Suprapubic skin (tissue), 4 donors: ENCODE measurements at regions not wholly inside any gene's neighbourhood (a gene's known extent, or its start where the extent isn't known, plus 50 kb on each side); places are given as distances from the start of the nearest gene placed in this dataset.
A peak's percentile ranks its signal among the peaks of the same experiment; 100 is the strongest.
"Not testable (repeated sequence)": the region's sequence is repeated elsewhere in the genome, so short reads cannot be mapped to it uniquely, and the experiment has no call there.

Experiments used
- DNase-seq, 2 donors: peaks; one replicate each; pipeline ENCODE4 v3.0.0-alpha.2; 2019; ENCODE audit warnings: low spot score in 2 of 2
- H3K27ac ChIP-seq: fragments of 200-600 bp; sonication (generic); one replicate; pipeline ENCODE4 v1.5.1; 2019
- H3K27me3 ChIP-seq: fragments of 200-600 bp; sonication (generic); one replicate; pipeline ENCODE4 v1.5.1; 2019
- H3K36me3 ChIP-seq: fragments of 200-600 bp; sonication (generic); one replicate; pipeline ENCODE4 v1.5.1; 2019
- H3K4me1 ChIP-seq: fragments of 200-600 bp; sonication (generic); one replicate; pipeline ENCODE4 v1.5.1; 2019
- H3K4me3 ChIP-seq: fragments of 200-600 bp; sonication (generic); one replicate; pipeline ENCODE4 v1.5.1; 2019; ENCODE audit warnings: mild to moderate bottlenecking
- H3K9me3 ChIP-seq: fragments of 200-600 bp; sonication (generic); one replicate; pipeline ENCODE4 v1.5.1; 2019
- CTCF ChIP-seq, 2 donors: fragments of 200-600 bp in 1 of 2; fragments of 450-650 bp in 1 of 2; sonication (generic) in 1 of 2; IDR thresholded peaks; one replicate each; pipeline ENCODE4 v1.5.1; 2016 to 2019; ENCODE audit warnings: antibody characterized with exemption in 2 of 2, mild to moderate bottlenecking in 1 of 2, moderate library complexity in 1 of 2
- EP300 ChIP-seq: sonication (generic); formaldehyde crosslinking; IDR thresholded peaks from one replicate; pipeline ENCODE4 v1.6.1; 2017; ENCODE audit warnings: antibody characterized with exemption
- POLR2A ChIP-seq, 2 donors: fragments of 450-650 bp; IDR thresholded peaks; one replicate each; pipeline ENCODE4 v1.6.1; 2017; ENCODE audit warnings: antibody characterized with exemption in 2 of 2, mild to moderate bottlenecking in 2 of 2, moderate library complexity in 2 of 2
- POLR2AphosphoS5 ChIP-seq, 3 donors: sonication (generic); formaldehyde crosslinking; IDR thresholded peaks; one replicate each; pipeline ENCODE4 v1.6.1; 2017; ENCODE audit warnings: antibody characterized with exemption in 3 of 3
- WGBS: methylation state at CpG from one replicate; pipeline ENCODE4 v1.1.5; 2018; 5-methylcytosine and 5-hydroxymethylcytosine counted together

GRCh38 chr2:207230261-207231105 is 64.7 kb upstream of the KLF7 start:
- TF ChIP-seq POLR2AphosphoS5 (IDR thresholded peaks at IDR 0.05): no peak
- TF ChIP-seq EP300: no peak
- TF ChIP-seq CTCF (IDR thresholded peaks at IDR 0.05): peak; percentile 2 to 47
- TF ChIP-seq POLR2A (IDR thresholded peaks at IDR 0.05): no peak
- H3K4me1 ChIP-seq: peaks cover 17% of the 10 kb centered on the region
- H3K36me3 ChIP-seq: no peaks in the 10 kb centered on the region
- no peaks in the 10 kb centered on the region for H3K9me3 ChIP-seq
- H3K27ac ChIP-seq: no peak overlapping the region
- H3K4me3 ChIP-seq: no peak overlapping the region
- H3K27me3 ChIP-seq: no peaks in the 10 kb centered on the region
- WGBS: 74% methylated on average over 6 of the region's 6 CpGs
- DNase-seq: no peak

GRCh38 chr2:207231106-207231865 is 65.5 kb upstream of the KLF7 start:
- Histone ChIP-seq H3K27me3 (no peaks in the 10 kb centered on the region), H3K9me3 (no peaks in the 10 kb centered on the region), H3K4me1 (peaks cover 17% of the 10 kb centered on the region), H3K36me3 (no peaks in the 10 kb centered on the region), H3K27ac (no peak overlapping the region), H3K4me3 (no peak overlapping the region)
- TF ChIP-seq CTCF (IDR thresholded peaks at IDR 0.05): no peak
- DNase-seq: no peak
- 70% methylated on average over 5 of the region's 5 CpGs for WGBS

GRCh38 chr2:207231967-207232366 is 66.2 kb upstream of the KLF7 start:
- TF ChIP-seq POLR2A (IDR thresholded peaks at IDR 0.05): no peak
- no peak for TF ChIP-seq CTCF (IDR thresholded peaks at IDR 0.05)
- no peak for TF ChIP-seq EP300
- TF ChIP-seq POLR2AphosphoS5 (IDR thresholded peaks at IDR 0.05): no peak
- peaks cover 13% of the 10 kb centered on the region for H3K4me1 ChIP-seq
- no peak overlapping the region for H3K27ac ChIP-seq
- no peaks in the 10 kb centered on the region for H3K9me3 ChIP-seq
- 91% methylated on average over 4 of the region's 4 CpGs for WGBS
- no peaks in the 10 kb centered on the region for H3K36me3 ChIP-seq
- no peak overlapping the region for H3K4me3 ChIP-seq
- no peaks in the 10 kb centered on the region for H3K27me3 ChIP-seq
- DNase-seq: no peak

- H3K4me1 ChIP-seq, H3K4me3 ChIP-seq, H3K9me3 ChIP-seq, H3K27me3 ChIP-seq, H3K36me3 ChIP-seq, DNase-seq, H3K27ac ChIP-seq: not testable (repeated sequence)
These were observed 67.4 kb upstream of the KLF7 start for GRCh38 chr2:207233141-207233540.

- Histone ChIP-seq H3K27me3 (no peaks in the 10 kb centered on the region), H3K9me3 (no peaks in the 10 kb centered on the region), H3K4me1 (peaks cover 6% of the 10 kb centered on the region), H3K4me3 (no peak overlapping the region), H3K36me3 (no peaks in the 10 kb centered on the region), H3K27ac (no peak overlapping the region)
- 95% methylated on average over 3 of the region's 3 CpGs for WGBS
- DNase-seq: no peak
- TF ChIP-seq POLR2A (IDR thresholded peaks at IDR 0.05) (no peak), EP300 (no peak), CTCF (IDR thresholded peaks at IDR 0.05) (no peak), POLR2AphosphoS5 (IDR thresholded peaks at IDR 0.05) (no peak)
These were observed 68.0 kb upstream of the KLF7 start for GRCh38 chr2:207233731-207234130.
